Effector memory CD4-positive, alpha-beta T cell (primary cell): ENCODE measurements at regions not wholly inside any gene's neighbourhood (a gene's known extent, or its start where the extent isn't known, plus 50 kb on each side); places are given as distances from the start of the nearest gene placed in this dataset.

Source experiments
- DNase-seq, 3 donors: peaks; one replicate each; pipeline ENCODE4 v3.0.0-alpha.2; 2020
- H3K27ac ChIP-seq: 2 replicates; pipeline ENCODE4 v1.7.0; 2013; ENCODE audit warnings: mild to moderate bottlenecking, low read length, moderate library complexity; ENCODE audit not compliant: insufficient read depth, poor library complexity, severe bottlenecking
- H3K27me3 ChIP-seq: replicated peaks from 2 replicates; pipeline ENCODE4 v1.7.0; 2013; ENCODE audit warnings: mild to moderate bottlenecking, low read length; ENCODE audit not compliant: insufficient read depth, control insufficient read depth, poor library complexity, severe bottlenecking
- H3K36me3 ChIP-seq: 2 replicates; pipeline ENCODE4 v1.7.0; 2013; ENCODE audit warnings: mild to moderate bottlenecking, low read length, moderate library complexity; ENCODE audit not compliant: control insufficient read depth, insufficient read depth
- H3K4me1 ChIP-seq: 2 replicates; pipeline ENCODE4 v1.7.0; 2013; ENCODE audit warnings: low read length, mild to moderate bottlenecking; ENCODE audit not compliant: control insufficient read depth, insufficient read depth, poor library complexity, severe bottlenecking
- H3K4me3 ChIP-seq: 2 replicates; pipeline ENCODE4 v1.7.0; 2013; ENCODE audit warnings: low read length, low read depth, mild to moderate bottlenecking; ENCODE audit not compliant: insufficient read depth, poor library complexity, severe bottlenecking
- H3K9me3 ChIP-seq: 2 replicates; pipeline ENCODE4 v1.7.0; 2013; ENCODE audit warnings: mild to moderate bottlenecking, low read length, moderate library complexity; ENCODE audit not compliant: control insufficient read depth

DNA sequence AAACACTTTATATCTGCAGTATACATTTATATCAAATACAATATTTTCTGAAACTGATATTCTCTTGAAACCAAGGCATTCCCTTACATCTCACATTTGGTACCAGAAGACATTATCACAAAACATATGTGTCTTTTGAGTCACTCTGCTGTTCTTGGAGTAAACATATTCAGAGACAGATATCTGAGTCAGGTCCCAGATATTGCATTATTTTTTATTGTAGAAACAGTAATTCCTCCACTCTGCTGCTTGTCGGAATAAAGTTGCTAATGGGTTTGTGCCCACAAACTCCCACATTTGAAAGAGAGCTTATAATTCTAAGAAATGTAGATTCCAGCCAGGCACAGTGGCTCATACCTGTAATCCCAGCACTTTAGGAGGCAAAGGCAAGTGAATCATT lies 261.1 kb upstream of the DAPK1 start:
- Histone ChIP-seq H3K4me3 (no peak overlapping the region), H3K27ac (no peak overlapping the region), H3K9me3 (no peaks in the 10 kb centered on the region), H3K36me3 (no peaks in the 10 kb centered on the region), H3K4me1 (no peaks in the 10 kb centered on the region), H3K27me3 (no peaks in the 10 kb centered on the region)
- DNase-seq, result no peak

DNA sequence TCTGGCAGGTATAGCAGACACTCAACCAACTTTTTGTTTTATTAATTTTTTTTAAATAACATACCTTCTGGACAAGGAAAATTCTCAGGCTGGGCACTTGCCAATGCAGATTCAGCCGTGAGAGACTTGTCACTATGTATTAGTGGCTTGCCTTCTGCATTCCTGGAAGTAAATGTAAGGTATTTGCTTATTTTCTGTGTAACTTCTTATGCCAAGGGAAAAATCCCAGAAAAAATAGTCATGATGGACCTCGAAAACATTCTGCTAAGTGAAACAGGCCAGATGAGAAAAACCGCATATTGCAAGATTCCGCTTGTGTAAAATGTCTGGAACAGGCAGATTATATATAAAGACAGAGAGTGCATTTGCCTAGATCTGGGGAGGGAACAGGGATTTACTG lies 260.3 kb upstream of the DAPK1 start:
- no peaks in the 10 kb centered on the region for H3K36me3 ChIP-seq
- no peak overlapping the region for H3K27ac ChIP-seq
- no peak for DNase-seq
- H3K4me3 ChIP-seq, result no peak overlapping the region
- no peaks in the 10 kb centered on the region for H3K27me3 ChIP-seq
- H3K4me1 ChIP-seq, result no peaks in the 10 kb centered on the region
- no peaks in the 10 kb centered on the region for H3K9me3 ChIP-seq

DNA sequence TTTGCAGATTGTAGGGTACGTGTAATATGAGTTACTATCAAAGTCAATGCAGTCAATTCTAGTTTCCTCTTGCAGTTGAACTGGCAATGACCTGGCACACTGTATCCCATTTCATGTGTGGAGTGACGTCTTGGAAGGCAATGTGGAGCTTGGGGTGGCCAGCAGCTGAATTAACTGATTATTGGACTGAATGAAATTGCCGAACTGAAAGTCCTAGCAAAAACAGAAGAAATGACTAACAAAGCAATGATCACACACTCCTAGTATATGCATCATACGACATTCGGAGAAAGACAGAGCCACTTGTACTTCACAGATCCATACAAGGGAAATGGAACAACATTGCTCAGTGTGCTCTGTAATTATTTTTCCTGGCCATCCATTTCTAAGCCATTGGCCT lies 259.1 kb upstream of the DAPK1 start:
- Histone ChIP-seq H3K9me3 (no peaks in the 10 kb centered on the region), H3K4me1 (no peaks in the 10 kb centered on the region)

DNA sequence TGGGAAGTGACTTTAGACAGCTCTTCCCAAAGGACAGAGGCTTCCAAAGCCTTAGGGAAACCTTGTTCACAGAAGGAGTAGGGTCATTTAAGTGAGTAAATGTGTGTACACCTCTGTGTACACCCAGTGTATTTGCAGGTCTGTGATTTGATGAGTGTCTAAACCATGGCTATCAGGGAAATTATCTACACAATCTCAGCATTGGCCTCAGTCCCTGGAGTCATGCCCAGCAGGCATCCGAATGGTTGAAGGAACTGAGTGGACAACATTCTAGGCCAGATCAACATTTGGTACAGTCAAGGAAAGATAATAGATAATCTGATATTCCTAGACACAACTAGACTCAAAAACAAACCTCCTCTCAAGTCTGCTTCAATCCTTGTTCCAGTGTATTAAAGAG lies 258.4 kb upstream of the DAPK1 start:
- no peaks in the 10 kb centered on the region for H3K36me3 ChIP-seq
- no peaks in the 10 kb centered on the region for H3K9me3 ChIP-seq
- H3K4me3 ChIP-seq, result no peak overlapping the region
- H3K27ac ChIP-seq, result no peak overlapping the region
- no peaks in the 10 kb centered on the region for H3K4me1 ChIP-seq
- no peak for DNase-seq
- H3K27me3 ChIP-seq, result no peaks in the 10 kb centered on the region

More for the DNA sequence above, 259.1 kb upstream of the DAPK1 start:
- H3K36me3 ChIP-seq, result no peaks in the 10 kb centered on the region
- no peak overlapping the region for H3K27ac ChIP-seq
- H3K27me3 ChIP-seq, result no peaks in the 10 kb centered on the region
- DNase-seq, result no peak
- no peak overlapping the region for H3K4me3 ChIP-seq

DNA sequence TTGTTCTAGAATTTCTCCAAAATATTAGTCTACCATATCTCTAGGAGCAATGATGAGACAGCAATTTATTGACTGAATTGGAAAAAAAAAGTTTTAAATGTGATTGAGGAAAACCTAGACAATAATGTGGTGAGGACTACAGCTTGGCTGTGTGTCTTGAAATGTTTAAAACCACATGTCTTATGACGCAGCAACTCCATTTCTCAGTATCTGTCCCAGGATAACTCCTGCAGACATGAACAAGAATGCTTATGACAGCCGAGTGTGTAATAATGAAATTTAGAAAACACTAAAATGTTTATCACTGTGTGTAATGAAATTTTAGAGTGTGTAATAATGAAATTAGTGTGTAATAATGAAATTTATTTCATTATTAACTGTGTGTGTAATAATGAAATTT lies 254.1 kb upstream of the DAPK1 start:
- Histone ChIP-seq H3K9me3 (no peaks in the 10 kb centered on the region), H3K4me3 (no peak overlapping the region), H3K36me3 (no peaks in the 10 kb centered on the region), H3K27ac (no peak overlapping the region), H3K27me3 (no peaks in the 10 kb centered on the region), H3K4me1 (no peaks in the 10 kb centered on the region)
- DNase-seq, result no peak

DNA sequence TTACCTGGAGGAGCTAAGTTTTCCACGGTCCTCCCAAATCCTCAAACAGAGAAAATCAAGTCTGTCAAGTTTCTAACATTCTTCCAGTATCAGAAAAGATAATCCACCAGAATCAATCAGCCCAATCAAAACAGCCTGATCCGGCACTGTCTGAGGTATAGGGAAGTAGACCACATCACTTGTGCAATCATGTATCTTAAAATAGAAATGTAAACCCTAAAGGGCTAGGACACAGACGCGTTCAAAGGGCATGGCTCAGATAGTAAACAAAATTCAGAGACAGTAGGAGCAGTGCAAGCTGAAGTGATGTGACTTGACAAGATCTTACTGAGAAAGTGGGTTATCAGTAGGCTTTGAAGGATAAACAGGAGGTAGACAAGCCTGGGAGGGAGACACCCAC lies 252.4 kb upstream of the DAPK1 start:
- H3K36me3 ChIP-seq, result no peaks in the 10 kb centered on the region
- no peak overlapping the region for H3K27ac ChIP-seq
- H3K9me3 ChIP-seq, result no peaks in the 10 kb centered on the region
- no peaks in the 10 kb centered on the region for H3K27me3 ChIP-seq
- no peak for DNase-seq
- H3K4me1 ChIP-seq, result no peaks in the 10 kb centered on the region
- no peak overlapping the region for H3K4me3 ChIP-seq

DNA sequence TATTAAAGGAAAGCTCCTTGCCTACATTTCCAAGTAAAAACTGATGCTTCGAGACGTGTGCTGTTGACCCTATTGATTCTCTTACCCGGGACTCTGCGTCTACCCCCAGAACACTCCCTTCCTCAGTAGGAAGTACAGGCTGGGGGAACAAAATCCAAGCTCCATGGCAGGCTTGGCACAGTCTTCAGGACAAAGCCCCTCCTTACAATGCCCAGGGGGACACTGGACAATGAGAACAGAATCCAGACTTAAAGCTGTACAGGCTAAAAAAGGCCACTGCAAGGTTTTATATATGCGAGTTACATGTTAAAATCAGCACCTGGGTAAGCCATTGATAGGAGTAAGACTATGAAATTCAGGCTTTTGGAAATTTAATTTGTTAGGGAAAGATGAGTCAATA lies 250.6 kb upstream of the DAPK1 start:
- H3K27ac ChIP-seq, result no peak overlapping the region
- no peak for DNase-seq

DNA sequence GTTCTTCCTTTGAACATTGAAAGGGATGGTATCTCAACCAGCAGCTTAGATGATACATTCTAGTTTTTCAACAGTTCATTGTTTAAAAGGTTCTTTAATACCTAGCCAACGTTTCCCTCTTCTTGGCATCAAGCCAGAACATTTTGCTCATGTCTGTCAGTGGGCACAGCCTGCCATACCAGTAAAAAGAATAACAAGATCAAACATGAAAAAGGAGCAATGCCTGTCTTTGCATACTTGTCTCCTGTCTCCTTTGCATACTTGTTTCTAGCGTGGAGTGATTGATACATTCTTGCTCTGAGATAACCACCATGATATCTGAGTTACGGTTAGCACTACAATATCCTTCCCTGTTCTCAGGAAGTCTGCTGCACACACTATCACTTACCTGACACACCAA lies 248.6 kb upstream of the DAPK1 start:
- H3K27me3 ChIP-seq, result no peaks in the 10 kb centered on the region
- DNase-seq, result no peak
- no peak overlapping the region for H3K4me3 ChIP-seq
- H3K4me1 ChIP-seq, result no peaks in the 10 kb centered on the region
- H3K9me3 ChIP-seq, result no peaks in the 10 kb centered on the region
- H3K27ac ChIP-seq, result no peak overlapping the region
- H3K36me3 ChIP-seq, result no peaks in the 10 kb centered on the region

More for the DNA sequence above, 250.6 kb upstream of the DAPK1 start:
- H3K4me1 ChIP-seq, result no peaks in the 10 kb centered on the region
- no peaks in the 10 kb centered on the region for H3K9me3 ChIP-seq
- no peaks in the 10 kb centered on the region for H3K27me3 ChIP-seq
- no peak overlapping the region for H3K4me3 ChIP-seq
- H3K36me3 ChIP-seq, result no peaks in the 10 kb centered on the region

DNA sequence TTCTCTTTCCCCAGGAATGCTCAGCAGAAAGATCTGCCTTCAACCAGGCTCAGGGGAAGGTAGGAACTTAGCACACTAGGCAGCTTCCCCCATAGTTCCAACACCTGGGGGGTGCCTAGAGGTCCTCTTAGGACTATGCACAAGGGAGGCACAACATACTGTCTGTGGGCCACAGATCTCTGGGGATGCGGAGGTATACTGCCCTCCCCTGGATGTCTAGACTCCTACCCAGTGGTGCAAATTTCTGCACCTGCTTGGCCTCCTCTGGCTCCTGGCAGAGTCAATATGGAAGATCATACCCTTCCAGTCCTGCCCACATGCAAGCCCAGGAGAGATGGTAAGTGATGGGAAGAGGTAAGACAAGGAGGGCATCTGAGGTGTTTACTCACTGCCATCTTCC lies 247.5 kb upstream of the DAPK1 start:
- Histone ChIP-seq H3K36me3 (no peaks in the 10 kb centered on the region), H3K27me3 (no peaks in the 10 kb centered on the region), H3K4me3 (no peak overlapping the region), H3K27ac (no peak overlapping the region), H3K4me1 (no peaks in the 10 kb centered on the region), H3K9me3 (no peaks in the 10 kb centered on the region)
- DNase-seq, result no peak

DNA sequence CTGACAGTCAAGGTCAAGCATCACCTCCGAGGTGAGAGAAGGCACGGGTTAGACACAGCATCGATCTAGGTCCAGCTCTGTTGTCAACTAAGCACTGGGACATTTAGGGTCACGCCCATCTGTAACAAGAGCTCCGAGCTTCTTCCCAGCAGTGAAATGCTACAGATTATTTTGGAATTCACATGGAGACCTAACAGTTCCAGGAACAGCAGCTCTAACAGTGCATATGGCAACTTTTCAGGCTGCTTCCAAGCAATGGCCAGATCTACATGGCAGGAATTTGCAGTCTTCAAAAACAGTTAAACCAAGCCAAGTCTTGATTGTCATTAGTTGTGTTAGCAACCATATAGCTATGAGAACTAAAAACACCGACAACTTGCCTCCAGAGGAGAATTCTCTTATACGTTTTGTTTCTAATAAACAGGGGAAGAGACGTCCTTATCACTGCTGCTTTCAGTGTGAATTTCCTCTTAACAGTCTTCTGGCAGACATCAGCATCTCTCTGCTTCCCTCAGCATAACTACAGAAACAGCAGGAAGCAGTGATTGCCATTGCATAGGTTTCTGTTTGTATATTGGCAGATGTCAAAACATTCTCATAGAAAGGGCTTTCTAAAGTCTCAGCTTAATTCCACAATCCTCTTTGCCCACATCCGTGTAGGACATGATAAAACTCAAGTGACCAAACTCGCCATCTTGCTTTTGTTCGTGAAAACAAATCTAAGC lies 242.1 kb upstream of the DAPK1 start:
- no peaks in the 10 kb centered on the region for H3K27me3 ChIP-seq
- H3K4me1 ChIP-seq, result no peaks in the 10 kb centered on the region
- DNase-seq, result no peak
- H3K4me3 ChIP-seq, result no peak overlapping the region
- no peak overlapping the region for H3K27ac ChIP-seq
- H3K9me3 ChIP-seq, result no peaks in the 10 kb centered on the region
- no peaks in the 10 kb centered on the region for H3K36me3 ChIP-seq
